ENCODE measurements at regions not wholly inside any gene's neighbourhood (a gene's known extent, or its start where the extent isn't known, plus 50 kb on each side); places are given as distances from the start of the nearest gene placed in this dataset.

GRCh38 chr12:98045395-98045794, 470.0 kb upstream of the TMPO start:
- TF ChIP-seq CTCF (conservative IDR thresholded peaks at IDR 0.05 in 1 of 2, IDR thresholded peaks at IDR 0.05 in 1 of 2; ENCODE audit: extremely low read depth in 1 of 2, insufficient read depth in 1 of 2, low read depth in 1 of 2, low read length in 2 of 2) = no peak
- TF ChIP-seq EZH2 (IDR thresholded peaks at IDR 0.05; ENCODE audit: borderline replicate concordance, low read length) = no peak
